ENCODE measurements at regions not wholly inside any gene's neighbourhood (a gene's known extent, or its start where the extent isn't known, plus 50 kb on each side); places are given as distances from the start of the nearest gene placed in this dataset.

DNA sequence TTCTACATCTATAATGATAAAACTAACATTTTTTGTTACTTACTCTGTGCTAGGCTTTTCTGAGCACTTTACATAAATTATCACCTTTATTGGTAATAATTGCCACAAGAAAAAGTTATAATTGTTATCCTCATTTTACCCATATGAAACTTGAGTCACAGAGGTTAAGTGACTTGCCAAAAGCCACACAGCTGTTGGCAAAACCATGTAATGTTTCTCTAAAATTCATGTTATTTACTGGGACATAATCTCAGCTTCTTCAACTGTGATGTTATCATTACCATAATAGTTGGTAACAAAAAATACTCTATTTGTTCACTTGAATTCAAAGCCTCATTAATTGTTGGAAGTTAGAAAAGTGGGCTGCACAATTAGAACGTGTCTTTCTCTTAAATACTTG lies 437.3 kb downstream of the BRINP1 start:
- Histone ChIP-seq H3K27me3 (ENCODE audit: insufficient read depth, low read depth) (no peaks in the 10 kb centered on the region), H3K36me3 (ENCODE audit: low read depth) (no peaks in the 10 kb centered on the region), H3K4me3 (no peak overlapping the region), H3K27ac (no peak overlapping the region), H3K4me2 (no peak overlapping the region), H4K20me1 (ENCODE audit: insufficient read depth) (no peaks in the 10 kb centered on the region), H3K79me2 (ENCODE audit: low read depth) (no peaks in the 10 kb centered on the region), H3K9me3 (ENCODE audit: insufficient read depth, low read depth) (no peaks in the 10 kb centered on the region), H2AFZ (no peak overlapping the region), H3F3A (ENCODE audit: insufficient read depth, low read depth) (no peaks in the 10 kb centered on the region), H3K9me2 (ENCODE audit: insufficient read depth) (no peaks in the 10 kb centered on the region), H3K4me1 (replicated peaks; ENCODE audit: insufficient read depth) (no peaks in the 10 kb centered on the region)
- ChIA-PET CTCF (no interaction called here), POLR2A (ENCODE audit: unreplicated experiment) (no interaction called here)
- TF ChIP-seq EZH2 (IDR thresholded peaks at IDR 0.05; ENCODE audit: low read depth) = no peak
- TF ChIP-seq, protein P1, sequence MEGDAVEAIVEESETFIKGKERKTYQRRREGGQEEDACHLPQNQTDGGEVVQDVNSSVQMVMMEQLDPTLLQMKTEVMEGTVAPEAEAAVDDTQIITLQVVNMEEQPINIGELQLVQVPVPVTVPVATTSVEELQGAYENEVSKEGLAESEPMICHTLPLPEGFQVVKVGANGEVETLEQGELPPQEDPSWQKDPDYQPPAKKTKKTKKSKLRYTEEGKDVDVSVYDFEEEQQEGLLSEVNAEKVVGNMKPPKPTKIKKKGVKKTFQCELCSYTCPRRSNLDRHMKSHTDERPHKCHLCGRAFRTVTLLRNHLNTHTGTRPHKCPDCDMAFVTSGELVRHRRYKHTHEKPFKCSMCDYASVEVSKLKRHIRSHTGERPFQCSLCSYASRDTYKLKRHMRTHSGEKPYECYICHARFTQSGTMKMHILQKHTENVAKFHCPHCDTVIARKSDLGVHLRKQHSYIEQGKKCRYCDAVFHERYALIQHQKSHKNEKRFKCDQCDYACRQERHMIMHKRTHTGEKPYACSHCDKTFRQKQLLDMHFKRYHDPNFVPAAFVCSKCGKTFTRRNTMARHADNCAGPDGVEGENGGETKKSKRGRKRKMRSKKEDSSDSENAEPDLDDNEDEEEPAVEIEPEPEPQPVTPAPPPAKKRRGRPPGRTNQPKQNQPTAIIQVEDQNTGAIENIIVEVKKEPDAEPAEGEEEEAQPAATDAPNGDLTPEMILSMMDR (conservative IDR thresholded peaks at IDR 0.05) = no peak
- DNase-seq = no peak
- no TSS peak for BruUV-seq (replicated peaks)
- intact Hi-C loops (cut with micrococcal nuclease; ENCODE audit: unreplicated experiment) = no loop called here

DNA sequence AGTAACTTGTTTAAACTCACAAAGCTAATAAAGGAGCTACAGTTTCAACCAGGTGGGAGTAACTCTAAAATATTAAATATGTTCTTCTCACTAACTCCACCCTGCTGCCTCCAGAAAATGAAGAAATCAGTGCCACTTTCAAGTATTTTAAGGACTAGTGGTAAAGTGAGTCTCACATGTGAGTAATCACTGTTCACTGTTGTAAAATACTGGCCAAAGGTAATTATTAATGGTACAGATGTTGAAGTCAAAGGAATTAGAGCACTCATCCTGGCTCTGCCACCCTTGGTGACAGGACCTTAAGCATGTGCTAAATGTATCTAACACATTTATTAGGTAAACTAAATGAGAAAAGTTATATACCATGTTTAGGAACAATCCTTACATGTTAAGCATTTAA lies 430.7 kb downstream of the BRINP1 start:
- H3K4me2 ChIP-seq = no peak overlapping the region
- H3F3A ChIP-seq (ENCODE audit: insufficient read depth, low read depth) = no peaks in the 10 kb centered on the region
- no peaks in the 10 kb centered on the region for H3K36me3 ChIP-seq (ENCODE audit: low read depth)
- CTCF ChIA-PET = no interaction called here
- no peaks in the 10 kb centered on the region for H3K27me3 ChIP-seq (ENCODE audit: insufficient read depth, low read depth)
- H3K9me2 ChIP-seq (ENCODE audit: insufficient read depth) = no peaks in the 10 kb centered on the region
- no peak for DNase-seq
- no peaks in the 10 kb centered on the region for H3K4me1 ChIP-seq (replicated peaks; ENCODE audit: insufficient read depth)
- BruUV-seq (replicated peaks) = no TSS peak
- no peaks in the 10 kb centered on the region for H3K9me3 ChIP-seq (ENCODE audit: insufficient read depth, low read depth)
- intact Hi-C loops (cut with micrococcal nuclease; ENCODE audit: unreplicated experiment) = no loop called here
- no peak overlapping the region for H3K27ac ChIP-seq
- no peak for TF ChIP-seq EZH2 (IDR thresholded peaks at IDR 0.05; ENCODE audit: low read depth)
- TF ChIP-seq, protein P1 (conservative IDR thresholded peaks at IDR 0.05) = no peak
- H3K79me2 ChIP-seq (ENCODE audit: low read depth) = no peaks in the 10 kb centered on the region
- H2AFZ ChIP-seq = no peak overlapping the region
- POLR2A ChIA-PET (ENCODE audit: unreplicated experiment) = no interaction called here
- no peaks in the 10 kb centered on the region for H4K20me1 ChIP-seq (ENCODE audit: insufficient read depth)
- H3K4me3 ChIP-seq = no peak overlapping the region

DNA sequence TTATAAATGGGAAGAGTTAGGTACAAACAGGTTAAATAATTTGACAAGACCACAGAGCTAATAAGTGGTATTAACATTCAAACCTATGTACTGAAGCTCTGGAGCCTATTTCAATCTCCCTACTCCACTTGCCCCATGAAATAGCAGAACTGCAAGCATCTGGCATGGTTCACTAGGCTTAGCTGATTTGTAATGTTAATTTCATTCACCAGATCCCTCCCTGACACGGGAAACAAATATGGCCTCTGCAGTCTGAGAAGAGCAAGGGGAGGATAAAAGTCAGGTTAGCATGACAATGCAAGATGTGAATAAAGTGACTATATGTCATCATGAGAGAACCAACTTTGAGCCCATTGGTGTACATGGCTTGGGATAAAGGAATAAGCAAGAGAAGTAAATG lies 428.8 kb downstream of the BRINP1 start:
- no peaks in the 10 kb centered on the region for H3K4me1 ChIP-seq (replicated peaks; ENCODE audit: insufficient read depth)
- no peaks in the 10 kb centered on the region for H3K79me2 ChIP-seq (ENCODE audit: low read depth)
- no peak overlapping the region for H3K27ac ChIP-seq
- H2AFZ ChIP-seq = no peak overlapping the region
- no peak overlapping the region for H3K4me3 ChIP-seq
- no peaks in the 10 kb centered on the region for H3K36me3 ChIP-seq (ENCODE audit: low read depth)
- CTCF ChIA-PET = no interaction called here
- intact Hi-C loops (cut with micrococcal nuclease; ENCODE audit: unreplicated experiment) = no loop called here
- no peaks in the 10 kb centered on the region for H3K9me3 ChIP-seq (ENCODE audit: insufficient read depth, low read depth)
- no peaks in the 10 kb centered on the region for H3F3A ChIP-seq (ENCODE audit: insufficient read depth, low read depth)
- BruUV-seq (replicated peaks) = no TSS peak
- no peak overlapping the region for H3K4me2 ChIP-seq
- TF ChIP-seq, protein P1 (conservative IDR thresholded peaks at IDR 0.05) = no peak
- TF ChIP-seq EZH2 (IDR thresholded peaks at IDR 0.05; ENCODE audit: low read depth) = no peak
- H3K9me2 ChIP-seq (ENCODE audit: insufficient read depth) = no peaks in the 10 kb centered on the region
- no peaks in the 10 kb centered on the region for H3K27me3 ChIP-seq (ENCODE audit: insufficient read depth, low read depth)
- DNase-seq = no peak
- H4K20me1 ChIP-seq (ENCODE audit: insufficient read depth) = no peaks in the 10 kb centered on the region
- POLR2A ChIA-PET (ENCODE audit: unreplicated experiment) = no interaction called here
